ENCODE measurements at regions not wholly inside any gene's neighbourhood (a gene's known extent, or its start where the extent isn't known, plus 50 kb on each side); places are given as distances from the start of the nearest gene placed in this dataset.

- Histone ChIP-seq H3K9me3 (ENCODE audit: control insufficient read depth in 2 of 3, insufficient read depth in 1 of 3, low read length in 3 of 3) (peaks cover 0 to 4% (median 0%) of the 10 kb centered on the region in 3 donors), H3K36me3 (ENCODE audit: control insufficient read depth in 2 of 3, insufficient read depth in 3 of 3, low read length in 3 of 3) (no peaks in the 10 kb centered on the region), H3K9ac (ENCODE audit: low read length in 3 of 3) (no peak overlapping the region), H3K4me3 (ENCODE audit: low read length in 3 of 3) (no peak overlapping the region), H3K27ac (ENCODE audit: low read depth in 2 of 2, low read length in 2 of 2) (no peak overlapping the region), H3K4me1 (ENCODE audit: control insufficient read depth in 2 of 3, insufficient read depth in 2 of 3, low read depth in 1 of 3, low read length in 3 of 3) (no peaks in the 10 kb centered on the region), H3K27me3 (ENCODE audit: control insufficient read depth, insufficient read depth, low read length) (no peaks in the 10 kb centered on the region)
- intact Hi-C loops (cut with DNase I) = no loop called here
- no peak for TF ChIP-seq CTCF (IDR thresholded peaks at IDR 0.05; ENCODE audit: borderline replicate concordance, extremely low read depth, insufficient read depth)
- DNase-seq (no peak), FAIRE-seq (no peak)
Observed at GRCh38 chr13:55632402-55632801, 1508.3 kb upstream of the PRR20A start.

- FAIRE-seq (no peak), DNase-seq (no peak)
- no peak overlapping the region for H3K27ac ChIP-seq (ENCODE audit: low read depth in 2 of 2, low read length in 2 of 2)
- TF ChIP-seq CTCF (IDR thresholded peaks at IDR 0.05; ENCODE audit: borderline replicate concordance, extremely low read depth, insufficient read depth) = no peak
- no peak overlapping the region for H3K4me3 ChIP-seq (ENCODE audit: low read length in 3 of 3)
- no peaks in the 10 kb centered on the region for H3K4me1 ChIP-seq (ENCODE audit: control insufficient read depth in 2 of 3, insufficient read depth in 2 of 3, low read depth in 1 of 3, low read length in 3 of 3)
- intact Hi-C loops (cut with DNase I) = no loop called here
- no peaks in the 10 kb centered on the region for H3K27me3 ChIP-seq (ENCODE audit: control insufficient read depth, insufficient read depth, low read length)
- no peak overlapping the region for H3K9ac ChIP-seq (ENCODE audit: low read length in 3 of 3)
- H3K36me3 ChIP-seq (ENCODE audit: control insufficient read depth in 2 of 3, insufficient read depth in 3 of 3, low read length in 3 of 3) = no peaks in the 10 kb centered on the region
- no peaks in the 10 kb centered on the region for H3K9me3 ChIP-seq (ENCODE audit: control insufficient read depth in 2 of 3, insufficient read depth in 1 of 3, low read length in 3 of 3)
Observed at GRCh38 chr13:55649485-55649884, 1491.2 kb upstream of the PRR20A start.

- H3K9ac ChIP-seq (ENCODE audit: low read length in 3 of 3) = no peak overlapping the region
- no peak overlapping the region for H3K4me3 ChIP-seq (ENCODE audit: low read length in 3 of 3)
- no peaks in the 10 kb centered on the region for H3K27me3 ChIP-seq (ENCODE audit: control insufficient read depth, insufficient read depth, low read length)
- H3K4me1 ChIP-seq (ENCODE audit: control insufficient read depth in 2 of 3, insufficient read depth in 2 of 3, low read depth in 1 of 3, low read length in 3 of 3) = no peaks in the 10 kb centered on the region
- H3K36me3 ChIP-seq (ENCODE audit: control insufficient read depth in 2 of 3, insufficient read depth in 3 of 3, low read length in 3 of 3) = no peaks in the 10 kb centered on the region
- TF ChIP-seq CTCF (IDR thresholded peaks at IDR 0.05; ENCODE audit: borderline replicate concordance, extremely low read depth, insufficient read depth) = no peak
- intact Hi-C loops (cut with DNase I) = no loop called here
- H3K9me3 ChIP-seq (ENCODE audit: control insufficient read depth in 2 of 3, insufficient read depth in 1 of 3, low read length in 3 of 3) = no peaks in the 10 kb centered on the region
- H3K27ac ChIP-seq (ENCODE audit: low read depth in 2 of 2, low read length in 2 of 2) = no peak overlapping the region
- DNase-seq (no peak), FAIRE-seq (no peak)
Observed at GRCh38 chr13:55652657-55653056, 1488.1 kb upstream of the PRR20A start.

GRCh38 chr13:55653497-55653896 lies 1487.2 kb upstream of the PRR20A start:
- Histone ChIP-seq H3K9ac (ENCODE audit: low read length in 3 of 3) (no peak overlapping the region), H3K27ac (ENCODE audit: low read depth in 2 of 2, low read length in 2 of 2) (no peak overlapping the region), H3K4me3 (ENCODE audit: low read length in 3 of 3) (no peak overlapping the region), H3K9me3 (ENCODE audit: control insufficient read depth in 2 of 3, insufficient read depth in 1 of 3, low read length in 3 of 3) (no peaks in the 10 kb centered on the region), H3K4me1 (ENCODE audit: control insufficient read depth in 2 of 3, insufficient read depth in 2 of 3, low read depth in 1 of 3, low read length in 3 of 3) (no peaks in the 10 kb centered on the region), H3K36me3 (ENCODE audit: control insufficient read depth in 2 of 3, insufficient read depth in 3 of 3, low read length in 3 of 3) (no peaks in the 10 kb centered on the region), H3K27me3 (ENCODE audit: control insufficient read depth, insufficient read depth, low read length) (no peaks in the 10 kb centered on the region)
- no peak for TF ChIP-seq CTCF (IDR thresholded peaks at IDR 0.05; ENCODE audit: borderline replicate concordance, extremely low read depth, insufficient read depth)
- intact Hi-C loops (cut with DNase I) = no loop called here
- no peak for DNase-seq
- no peak for FAIRE-seq

All from kidney (tissue), 13 donors.